Endothelial cell of umbilical vein (primary cell): ENCODE measurements at regions not wholly inside any gene's neighbourhood (a gene's known extent, or its start where the extent isn't known, plus 50 kb on each side); places are given as distances from the start of the nearest gene placed in this dataset.

ENCODE experiments used
- CTCF ChIP-seq, 2 donors: IDR thresholded peaks; 1 replicate in 1 of 2; 2 replicates in 1 of 2; pipeline ENCODE4 v1.5.1; 2011; ENCODE audit warnings: low read length in 2 of 2, mild to moderate bottlenecking in 2 of 2, moderate library complexity in 2 of 2, control low read depth in 1 of 2, inconsistent platforms in 1 of 2, low read depth in 1 of 2; ENCODE audit not compliant: insufficient read depth in 1 of 2; ENCODE audit errors: extremely low read depth in 1 of 2
- POLR2A ChIP-seq: IDR thresholded peaks from 2 replicates; pipeline ENCODE4 v1.6.1; 2012; ENCODE audit warnings: low read depth, mild to moderate bottlenecking, control low read depth, low read length
- POLR2AphosphoS5 ChIP-seq: IDR thresholded peaks from 2 replicates; pipeline ENCODE4 v1.6.1; 2012; ENCODE audit warnings: low read depth, mild to moderate bottlenecking, control low read depth, low read length, moderate library complexity; ENCODE audit not compliant: insufficient read depth

- TF ChIP-seq POLR2AphosphoS5 (no peak), CTCF (IDR thresholded peaks at IDR 0.05; ENCODE audit: extremely low read depth in 1 of 2, insufficient read depth in 1 of 2, low read depth in 1 of 2, low read length in 2 of 2) (no peak), POLR2A (no peak)
These were observed 1077.6 kb downstream of the FAM133A start for GRCh38 chrX:94751611-94752010.
